Esophagus muscularis mucosa (tissue), 4 donors: ENCODE measurements at regions not wholly inside any gene's neighbourhood (a gene's known extent, or its start where the extent isn't known, plus 50 kb on each side); places are given as distances from the start of the nearest gene placed in this dataset.

Experiments
- CTCF ChIP-seq, 3 experiments: fragments of 200-600 bp in 2 of 3; fragments of 450-650 bp in 1 of 3; sonication (generic) in 2 of 3; IDR thresholded peaks; one replicate each; pipeline ENCODE4 v1.5.1; 2017 to 2019; ENCODE audit warnings: antibody characterized with exemption in 3 of 3, mild to moderate bottlenecking in 2 of 3, moderate library complexity in 1 of 3
- EP300 ChIP-seq: sonication (generic); formaldehyde crosslinking; IDR thresholded peaks from one replicate; pipeline ENCODE4 v1.6.1; 2017; ENCODE audit warnings: antibody characterized with exemption
- POLR2A ChIP-seq: fragments of 450-650 bp; IDR thresholded peaks from one replicate; pipeline ENCODE4 v1.6.1; 2017; ENCODE audit warnings: antibody characterized with exemption, moderate library complexity, mild to moderate bottlenecking, low read depth
- POLR2AphosphoS5 ChIP-seq, 2 donors: sonication (generic); formaldehyde crosslinking; IDR thresholded peaks; one replicate each; pipeline ENCODE4 v1.6.1; 2017; ENCODE audit warnings: antibody characterized with exemption in 2 of 2

GRCh38 chr18:41396861-41397260 lies 558.2 kb upstream of the PIK3C3 start:
- TF ChIP-seq CTCF (IDR thresholded peaks at IDR 0.05): no peak
- TF ChIP-seq POLR2A: no peak
- no peak for TF ChIP-seq POLR2AphosphoS5 (IDR thresholded peaks at IDR 0.05)
- no peak for TF ChIP-seq EP300
